Endothelial cell of umbilical vein (primary cell): ENCODE measurements at regions not wholly inside any gene's neighbourhood (a gene's known extent, or its start where the extent isn't known, plus 50 kb on each side); places are given as distances from the start of the nearest gene placed in this dataset.

Source experiments
- BruUV-seq: library from RNA; stranded (reverse); fragments of 400-500 nt; replicated peaks from 2 replicates; lab custom pipeline; 2021; lab: Mats Ljungman, UMichigan
- CTCF ChIA-PET: fragments of 300-600, 350-600 bp; sonication (Branson Sonifier 250); formaldehyde crosslinking; loops from one replicate; lab custom pipeline; 2021; ENCODE audit warnings: antibody characterized with exemption, inconsistent platforms; lab: Charles Lee
- POLR2A ChIA-PET: fragments of 300-600, 350-600 bp; sonication (Branson Sonifier 250); formaldehyde crosslinking; loops from one replicate; lab custom pipeline; 2021; ENCODE audit warnings: antibody characterized with exemption, inconsistent platforms; lab: Charles Lee
- DNase-seq: peaks from one replicate; pipeline ENCODE4 v3.0.0-alpha.2; 2011; ENCODE audit warnings: low read depth, low spot score
- FAIRE-seq: peaks from 2 replicates; lab custom pipeline; 2011; peaks lifted over from hg19 to GRCh38; lab: Jason Lieb, UNC
- H2AFZ ChIP-seq: 2 replicates; pipeline ENCODE4 v1.6.0; 2012; ENCODE audit warnings: low read depth, low read length, control low read depth, inconsistent platforms
- H3K27ac ChIP-seq: 2 replicates; pipeline ENCODE4 v1.5.1; 2011; ENCODE audit warnings: low read depth, mild to moderate bottlenecking, control low read depth, low read length, moderate library complexity; ENCODE audit not compliant: insufficient read depth
- H3K27me3 ChIP-seq, 2 experiments: 2 replicates each; pipeline versions ENCODE4 v1.6.0 to v1.6.1; 2011; ENCODE audit warnings: low read length in 2 of 2, mixed read lengths in 1 of 2; ENCODE audit not compliant: control insufficient read depth in 2 of 2, insufficient read depth in 2 of 2
- H3K36me3 ChIP-seq, 2 experiments: 2 replicates in 1 of 2; 3 replicates in 1 of 2; pipeline ENCODE4 v1.5.1; 2011; ENCODE audit warnings: low read length in 2 of 2, mild to moderate bottlenecking in 1 of 2, moderate library complexity in 1 of 2; ENCODE audit not compliant: control insufficient read depth in 2 of 2, insufficient read depth in 2 of 2; ENCODE audit errors: extremely low read depth in 1 of 2
- H3K4me1 ChIP-seq: 3 replicates; pipeline ENCODE4 v1.5.1; 2011; ENCODE audit warnings: mild to moderate bottlenecking, low read length; ENCODE audit not compliant: control insufficient read depth, insufficient read depth; ENCODE audit errors: extremely low read depth
- H3K4me2 ChIP-seq: 2 replicates; pipeline ENCODE4 v1.6.1; 2011; ENCODE audit warnings: low read length, control low read depth, mixed read lengths; ENCODE audit not compliant: insufficient read depth
- H3K4me3 ChIP-seq, 3 experiments: fragments of 200-600 bp in 1 of 3; sonication (generic), shearing (Covaris generic) in 1 of 3; replicated peaks in 1 of 3; 2 replicates each; pipeline ENCODE4 v1.5.1; 2011 to 2016; ENCODE audit warnings: control low read depth in 3 of 3, low read length in 3 of 3, mild to moderate bottlenecking in 2 of 3, inconsistent platforms in 1 of 3, low read depth in 1 of 3, moderate library complexity in 1 of 3; ENCODE audit not compliant: insufficient read depth in 1 of 3
- H3K79me2 ChIP-seq: 2 replicates; pipeline ENCODE4 v1.6.0; 2012; ENCODE audit warnings: low read length, inconsistent platforms; ENCODE audit not compliant: control insufficient read depth, insufficient read depth
- H3K9ac ChIP-seq: replicated peaks from 2 replicates; pipeline ENCODE3; 2011; ENCODE audit warnings: low read length, control low read depth; ENCODE audit not compliant: insufficient read depth; ENCODE audit errors: extremely low read depth
- H3K9me1 ChIP-seq: replicated peaks from 3 replicates; pipeline ENCODE4 v1.6.0; 2011; ENCODE audit warnings: mild to moderate bottlenecking, low read length; ENCODE audit not compliant: control insufficient read depth, insufficient read depth; ENCODE audit errors: extremely low read depth
- H3K9me3 ChIP-seq: replicated peaks from 2 replicates; pipeline ENCODE4 v1.5.1; 2012; ENCODE audit warnings: low read length, inconsistent platforms; ENCODE audit not compliant: control insufficient read depth, insufficient read depth
- H4K20me1 ChIP-seq: replicated peaks from 2 replicates; pipeline ENCODE3; 2011; ENCODE audit warnings: mild to moderate bottlenecking, low read length; ENCODE audit not compliant: control insufficient read depth, insufficient read depth; ENCODE audit errors: extremely low read depth
- CTCF ChIP-seq, 2 donors: IDR thresholded peaks; 1 replicate in 1 of 2; 2 replicates in 1 of 2; pipeline ENCODE4 v1.5.1; 2011; ENCODE audit warnings: low read length in 2 of 2, mild to moderate bottlenecking in 2 of 2, moderate library complexity in 2 of 2, control low read depth in 1 of 2, inconsistent platforms in 1 of 2, low read depth in 1 of 2; ENCODE audit not compliant: insufficient read depth in 1 of 2; ENCODE audit errors: extremely low read depth in 1 of 2
- EZH2 ChIP-seq: IDR thresholded peaks from 2 replicates; pipeline ENCODE4 v1.6.1; 2012; ENCODE audit warnings: borderline replicate concordance, low read depth, mild to moderate bottlenecking, moderate library complexity, low read length, inconsistent platforms; ENCODE audit not compliant: severe bottlenecking
- FOS ChIP-seq: IDR thresholded peaks from 2 replicates; pipeline ENCODE4 v1.6.1; 2011; ENCODE audit warnings: mild to moderate bottlenecking, low read length, moderate library complexity, borderline replicate concordance; ENCODE audit not compliant: insufficient read depth
- GATA2 ChIP-seq: IDR thresholded peaks from 2 replicates; pipeline ENCODE4 v1.7.0; 2011; ENCODE audit warnings: low read depth, mild to moderate bottlenecking, moderate library complexity, mixed read lengths, low read length; ENCODE audit not compliant: insufficient read length, insufficient read depth
- JUN ChIP-seq: IDR thresholded peaks from 2 replicates; pipeline ENCODE4 v1.6.1; 2011; ENCODE audit warnings: borderline replicate concordance, low read depth; ENCODE audit not compliant: insufficient read length, insufficient read depth
- MAX ChIP-seq: IDR thresholded peaks from 2 replicates; pipeline ENCODE4 v1.6.1; 2011; ENCODE audit not compliant: insufficient read depth, insufficient read length
- MYC ChIP-seq: IDR thresholded peaks from one replicate; pipeline ENCODE4 v1.6.1; 2011; ENCODE audit warnings: mild to moderate bottlenecking, low read depth, low read length
- POLR2A ChIP-seq: IDR thresholded peaks from 2 replicates; pipeline ENCODE4 v1.6.1; 2012; ENCODE audit warnings: low read depth, mild to moderate bottlenecking, control low read depth, low read length
- POLR2AphosphoS5 ChIP-seq: IDR thresholded peaks from 2 replicates; pipeline ENCODE4 v1.6.1; 2012; ENCODE audit warnings: low read depth, mild to moderate bottlenecking, control low read depth, low read length, moderate library complexity; ENCODE audit not compliant: insufficient read depth
- dilution Hi-C: fragments of 300-500 bp; cut with MboI; formaldehyde crosslinking; loops from one replicate; pipeline ENCODE4 v1.15.0; 2019; ENCODE audit warnings: low sequenced_read_pairs; ENCODE audit not compliant: extremely low pct_ligation_motif_present
- intact Hi-C: fragments of 100-400 bp; cut with micrococcal nuclease; formaldehyde crosslinking; loops from one replicate; pipeline ENCODE4 v1.10.0; 2022

GRCh38 chr6:74597840-74598239 is 608.0 kb downstream of the COL12A1 start:
- H2AFZ ChIP-seq = no peak overlapping the region
- no peak overlapping the region for H3K4me2 ChIP-seq
- H3K9ac ChIP-seq = no peak overlapping the region
- intact Hi-C loops = loop anchor here (5.0 kb wide), 1 partner anchor 604 kb away; no protein-coding TSS in a partner anchor
- no peaks in the 10 kb centered on the region for H3K79me2 ChIP-seq
- DNase-seq (no peak), FAIRE-seq (no peak)
- no TSS peak for BruUV-seq
- no peaks in the 10 kb centered on the region for H3K9me1 ChIP-seq
- H3K4me1 ChIP-seq = peaks cover 16% of the 10 kb centered on the region
- dilution Hi-C loops = no loop called here
- no peak overlapping the region for H3K4me3 ChIP-seq
- TF ChIP-seq MYC (no peak), CTCF (IDR thresholded peaks at IDR 0.05; ENCODE audit: extremely low read depth in 1 of 2, insufficient read depth in 1 of 2, low read depth in 1 of 2, low read length in 2 of 2) (no peak), EZH2 (no peak), MAX (no peak), POLR2AphosphoS5 (no peak), GATA2 (no peak), JUN (no peak), POLR2A (no peak), FOS (no peak)
- H4K20me1 ChIP-seq = no peaks in the 10 kb centered on the region
- H3K27me3 ChIP-seq = no peaks in the 10 kb centered on the region
- H3K9me3 ChIP-seq = no peaks in the 10 kb centered on the region
- ChIA-PET POLR2A (no interaction called here), CTCF (no interaction called here)
- H3K27ac ChIP-seq = peak overlapping the region; percentile 7
- no peaks in the 10 kb centered on the region for H3K36me3 ChIP-seq
